CD4-positive, CD25-positive, alpha-beta regulatory T cell (primary cell): ENCODE measurements at regions not wholly inside any gene's neighbourhood (a gene's known extent, or its start where the extent isn't known, plus 50 kb on each side); places are given as distances from the start of the nearest gene placed in this dataset.

Source experiments
- ATAC-seq, 2 donors: fragments of 150-1000 bp; cut with Tn5 transposase; one replicate each; pipeline ENCODE4 v1.10.0; 2021; ENCODE audit warnings: low read depth in 2 of 2, moderate number of reproducible peaks in 2 of 2, moderate library complexity in 1 of 2
- DNase-seq, 3 donors: peaks; one replicate each; pipeline versions ENCODE4 v3.0.0 to v3.0.0-alpha.2; 2012 to 2022; ENCODE audit warnings: mixed read lengths in 1 of 3
- H3K27ac ChIP-seq: one replicate; pipeline ENCODE4 v1.7.0; 2013; ENCODE audit warnings: mild to moderate bottlenecking, low read length; ENCODE audit not compliant: insufficient read depth, poor library complexity, severe bottlenecking
- H3K27me3 ChIP-seq: one replicate; pipeline ENCODE4 v1.7.0; 2013; ENCODE audit warnings: low read length; ENCODE audit not compliant: control insufficient read depth, insufficient read depth
- H3K36me3 ChIP-seq: one replicate; pipeline ENCODE4 v1.7.0; 2013; ENCODE audit warnings: mild to moderate bottlenecking, low read length, moderate library complexity; ENCODE audit not compliant: control insufficient read depth, insufficient read depth
- H3K4me1 ChIP-seq: 2 replicates; pipeline ENCODE4 v1.7.0; 2013; ENCODE audit warnings: mild to moderate bottlenecking, low read length; ENCODE audit not compliant: insufficient read depth, control insufficient read depth, poor library complexity, severe bottlenecking
- H3K4me3 ChIP-seq: one replicate; pipeline ENCODE4 v1.7.0; 2013; ENCODE audit warnings: low read depth, mild to moderate bottlenecking, low read length, moderate library complexity
- H3K9me3 ChIP-seq, 2 experiments: 1 replicate in 1 of 2; 2 replicates in 1 of 2; pipeline ENCODE4 v1.7.0; 2013; ENCODE audit warnings: low read length in 2 of 2, mild to moderate bottlenecking in 1 of 2, moderate library complexity in 1 of 2; ENCODE audit not compliant: control insufficient read depth in 2 of 2
- H3K27ac Mint-ChIP-seq, 3 donors: one replicate each; pipeline ENCODE4 v1.8.0; 2020 to 2022; ENCODE audit warnings: mild to moderate bottlenecking in 3 of 3, mixed read lengths in 3 of 3, moderate library complexity in 2 of 3
- H3K27me3 Mint-ChIP-seq: one replicate; pipeline ENCODE4 v1.8.0; 2022; ENCODE audit warnings: mild to moderate bottlenecking, mixed read lengths
- H3K36me3 Mint-ChIP-seq: one replicate; pipeline ENCODE4 v1.8.0; 2020; ENCODE audit warnings: mixed read lengths
- H3K4me1 Mint-ChIP-seq, 4 donors: one replicate each; pipeline ENCODE4 v1.8.0; 2020 to 2022; ENCODE audit warnings: mixed read lengths in 4 of 4, mild to moderate bottlenecking in 1 of 4
- H3K4me3 Mint-ChIP-seq, 4 donors: one replicate each; pipeline ENCODE4 v1.8.0; 2020 to 2022; ENCODE audit warnings: mild to moderate bottlenecking in 4 of 4, mixed read lengths in 4 of 4, moderate library complexity in 3 of 4
- H3K9me3 Mint-ChIP-seq, 7 donors: one replicate each; pipeline ENCODE4 v1.8.0; 2020 to 2022; ENCODE audit warnings: mixed read lengths in 7 of 7, mild to moderate bottlenecking in 3 of 7, moderate library complexity in 2 of 7

DNA sequence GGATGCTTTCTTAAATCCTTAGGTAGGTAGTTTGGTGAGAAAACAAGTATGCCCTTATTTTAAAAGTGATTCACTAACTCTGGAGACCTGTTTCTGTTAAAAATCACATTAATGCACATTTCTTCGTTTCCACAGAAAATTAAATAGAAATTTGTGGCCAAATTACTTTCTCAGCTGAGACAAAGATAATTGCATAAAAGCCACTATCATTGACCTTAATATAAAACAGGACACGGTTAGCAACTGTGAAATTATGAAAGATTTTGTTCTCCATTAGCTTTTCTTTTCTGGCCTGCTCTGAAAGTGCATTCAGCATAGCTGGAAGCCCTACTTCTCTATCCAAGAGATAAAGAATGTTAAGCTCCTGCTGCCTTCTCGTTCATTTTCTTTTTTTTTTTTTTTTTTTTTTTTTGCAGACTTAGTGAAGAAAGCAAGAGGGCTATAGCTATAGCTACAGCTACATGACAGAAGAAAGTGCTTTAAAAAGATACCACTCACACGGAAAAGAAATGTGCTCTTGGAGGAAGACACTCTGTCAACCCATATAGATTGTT lies 576.9 kb downstream of the OTOL1 start:
- H3K27me3 Mint-ChIP-seq, result no peaks in the 10 kb centered on the region
- ATAC-seq (no peak), DNase-seq (no peak)
- H3K9me3 ChIP-seq, result no peaks in the 10 kb centered on the region
- H3K27ac ChIP-seq, result no peak overlapping the region
- H3K27me3 ChIP-seq, result no peaks in the 10 kb centered on the region
- no peaks in the 10 kb centered on the region for H3K36me3 ChIP-seq
- no peaks in the 10 kb centered on the region for H3K4me1 ChIP-seq
- no peak overlapping the region for H3K4me3 Mint-ChIP-seq
- H3K4me3 ChIP-seq, result no peak overlapping the region
- H3K4me1 Mint-ChIP-seq, result peaks cover 0 to 5% (median 0%) of the 10 kb centered on the region in 4 donors
- no peaks in the 10 kb centered on the region for H3K36me3 Mint-ChIP-seq
- H3K9me3 Mint-ChIP-seq, result peaks cover 3 to 18% (median 6%) of the 10 kb centered on the region in 7 donors
- H3K27ac Mint-ChIP-seq, result no peak overlapping the region

DNA sequence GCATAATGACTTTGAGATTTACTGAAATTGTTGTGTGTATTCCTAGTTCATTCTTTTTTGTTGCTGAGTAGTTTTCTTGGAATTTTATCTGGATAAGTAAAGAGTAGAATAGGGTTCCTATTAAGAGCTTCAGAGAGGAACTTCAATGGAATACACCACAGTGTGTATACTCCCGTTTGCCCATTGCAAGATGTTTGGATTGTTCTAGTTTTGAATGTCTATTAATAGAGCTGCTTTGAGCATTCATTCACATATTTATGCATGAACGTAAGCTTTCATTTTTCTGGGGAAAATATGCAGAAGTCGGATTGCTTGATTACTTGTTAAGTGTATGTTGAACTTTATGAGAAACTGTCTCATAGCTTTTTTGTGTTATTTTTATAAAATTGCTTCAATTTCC lies 580.5 kb downstream of the OTOL1 start:
- Mint-ChIP-seq H3K4me3 (no peak overlapping the region), H3K27ac (no peak overlapping the region), H3K36me3 (no peaks in the 10 kb centered on the region), H3K27me3 (no peaks in the 10 kb centered on the region), H3K4me1 (peaks cover 0 to 5% (median 0%) of the 10 kb centered on the region in 4 donors), H3K9me3 (peaks cover 0 to 16% (median 4%) of the 10 kb centered on the region in 7 donors)
- Histone ChIP-seq H3K9me3 (no peaks in the 10 kb centered on the region), H3K4me3 (no peak overlapping the region), H3K27ac (no peak overlapping the region), H3K27me3 (no peaks in the 10 kb centered on the region), H3K4me1 (no peaks in the 10 kb centered on the region), H3K36me3 (no peaks in the 10 kb centered on the region)
- DNase-seq, result no peak
- ATAC-seq, result no peak

DNA sequence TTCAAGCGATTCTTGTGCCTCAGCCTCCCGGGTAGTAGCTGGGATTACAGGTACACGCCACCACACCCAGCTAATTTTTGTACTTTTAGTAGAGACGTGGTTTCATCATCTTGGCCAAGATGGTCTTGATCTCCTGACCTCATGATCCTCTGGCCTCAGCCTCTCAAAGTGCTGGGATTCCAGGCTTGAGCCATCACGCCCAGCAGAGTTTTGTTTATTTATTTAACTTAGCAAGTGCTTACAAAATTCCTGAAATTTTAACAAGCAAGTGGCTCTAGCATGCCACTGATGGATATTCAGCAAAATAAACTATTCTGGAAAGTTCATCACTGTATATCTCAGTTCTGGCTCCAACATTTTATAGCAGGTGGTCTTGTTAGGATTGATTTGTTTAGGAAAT lies 585.9 kb downstream of the OTOL1 start:
- Histone ChIP-seq H3K27ac (no peak overlapping the region), H3K36me3 (no peaks in the 10 kb centered on the region), H3K4me3 (no peak overlapping the region), H3K9me3 (no peaks in the 10 kb centered on the region), H3K4me1 (no peaks in the 10 kb centered on the region), H3K27me3 (no peaks in the 10 kb centered on the region)
- H3K9me3 Mint-ChIP-seq, result peaks cover 0 to 16% (median 5%) of the 10 kb centered on the region in 7 donors
- no peak overlapping the region for H3K4me3 Mint-ChIP-seq
- ATAC-seq (no peak), DNase-seq (no peak)
- no peaks in the 10 kb centered on the region for H3K36me3 Mint-ChIP-seq
- no peaks in the 10 kb centered on the region for H3K4me1 Mint-ChIP-seq
- no peak overlapping the region for H3K27ac Mint-ChIP-seq
- no peaks in the 10 kb centered on the region for H3K27me3 Mint-ChIP-seq

DNA sequence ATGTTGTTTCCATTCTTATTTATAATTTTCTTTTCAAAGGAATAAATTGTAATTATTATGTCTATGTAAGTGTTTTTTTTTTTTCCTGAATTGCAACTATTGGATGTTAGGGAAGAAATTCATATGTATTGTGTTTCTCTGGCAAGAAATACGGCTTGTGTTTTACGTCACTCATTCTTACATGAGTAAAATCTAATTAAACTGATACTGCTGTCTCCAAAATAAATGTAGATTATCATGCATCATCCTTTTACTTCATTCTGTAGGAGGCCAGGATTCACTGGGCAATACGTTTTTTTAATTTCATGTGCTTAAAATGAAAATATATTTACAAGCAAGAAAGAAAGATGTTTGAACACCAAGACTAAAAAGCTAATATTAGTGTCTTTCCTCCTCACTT lies 590.8 kb downstream of the OTOL1 start:
- H3K9me3 Mint-ChIP-seq, result peaks cover 7 to 22% (median 12%) of the 10 kb centered on the region in 7 donors
- H3K4me3 ChIP-seq, result no peak overlapping the region
- no peaks in the 10 kb centered on the region for H3K4me1 ChIP-seq
- no peaks in the 10 kb centered on the region for H3K9me3 ChIP-seq
- ATAC-seq, result no peak
- H3K36me3 ChIP-seq, result no peaks in the 10 kb centered on the region
- no peak for DNase-seq
- no peaks in the 10 kb centered on the region for H3K27me3 ChIP-seq
- H3K36me3 Mint-ChIP-seq, result no peaks in the 10 kb centered on the region
- no peak overlapping the region for H3K27ac ChIP-seq
- no peak overlapping the region for H3K27ac Mint-ChIP-seq
- H3K27me3 Mint-ChIP-seq, result no peaks in the 10 kb centered on the region
- no peaks in the 10 kb centered on the region for H3K4me1 Mint-ChIP-seq
- no peak overlapping the region for H3K4me3 Mint-ChIP-seq

DNA sequence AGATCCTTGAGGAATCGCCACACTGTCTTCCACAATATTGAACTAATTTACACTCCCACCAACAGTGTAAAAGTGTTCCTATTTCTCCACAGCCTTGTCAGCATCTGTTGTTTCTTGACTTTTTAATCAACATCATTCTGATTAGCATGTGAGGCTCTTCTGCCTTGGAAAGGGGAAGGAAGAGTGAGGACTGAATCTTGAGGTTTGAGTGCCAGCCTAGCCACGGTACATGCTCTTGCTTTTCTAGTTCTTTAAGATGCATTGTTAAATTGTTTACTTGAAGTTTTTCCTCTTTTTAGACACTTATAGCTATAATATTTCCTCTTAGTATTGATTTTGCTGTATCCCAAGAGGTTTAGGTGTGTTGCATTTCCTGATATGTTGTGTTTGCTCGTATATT lies 596.1 kb downstream of the OTOL1 start:
- H3K36me3 ChIP-seq, result no peaks in the 10 kb centered on the region
- no peak overlapping the region for H3K4me3 ChIP-seq
- Mint-ChIP-seq H3K27ac (no peak overlapping the region), H3K9me3 (peaks cover 5 to 46% (median 9%) of the 10 kb centered on the region in 7 donors), H3K4me3 (no peak overlapping the region), H3K4me1 (no peaks in the 10 kb centered on the region), H3K27me3 (no peaks in the 10 kb centered on the region), H3K36me3 (no peaks in the 10 kb centered on the region)
- H3K27me3 ChIP-seq, result no peaks in the 10 kb centered on the region
- ATAC-seq, result no peak
- no peak overlapping the region for H3K27ac ChIP-seq
- H3K9me3 ChIP-seq, result peaks cover 0 to 7% of the 10 kb centered on the region in 2 experiments
- no peaks in the 10 kb centered on the region for H3K4me1 ChIP-seq
- no peak for DNase-seq

DNA sequence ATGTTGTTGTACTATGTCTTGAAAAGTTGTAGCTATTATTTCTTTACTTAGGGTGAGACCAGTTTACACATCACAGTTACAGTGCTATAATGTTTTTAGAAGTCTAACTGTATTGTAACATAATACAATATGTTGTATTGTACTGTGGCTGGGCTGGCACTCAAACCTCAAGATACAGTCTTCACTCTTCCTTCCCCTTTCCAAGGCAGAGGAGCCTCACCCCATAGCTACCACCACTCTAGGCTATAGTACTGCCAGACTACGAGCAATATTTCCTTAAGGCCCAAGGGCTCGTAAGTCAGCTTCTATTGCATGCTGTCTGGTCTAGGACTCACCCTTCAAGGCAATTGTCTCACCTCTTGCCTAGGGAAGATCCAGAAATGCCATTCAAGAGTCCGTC lies 597.7 kb downstream of the OTOL1 start:
- Histone ChIP-seq H3K4me1 (no peaks in the 10 kb centered on the region), H3K4me3 (no peak overlapping the region), H3K27me3 (no peaks in the 10 kb centered on the region), H3K9me3 (peaks cover 0 to 9% of the 10 kb centered on the region in 2 experiments), H3K36me3 (no peaks in the 10 kb centered on the region), H3K27ac (no peak overlapping the region)
- DNase-seq (no peak), ATAC-seq (no peak)
- Mint-ChIP-seq H3K9me3 (peaks cover 3 to 46% (median 9%) of the 10 kb centered on the region in 7 donors), H3K4me1 (no peaks in the 10 kb centered on the region), H3K4me3 (no peak overlapping the region), H3K27me3 (no peaks in the 10 kb centered on the region), H3K36me3 (no peaks in the 10 kb centered on the region), H3K27ac (no peak overlapping the region)

DNA sequence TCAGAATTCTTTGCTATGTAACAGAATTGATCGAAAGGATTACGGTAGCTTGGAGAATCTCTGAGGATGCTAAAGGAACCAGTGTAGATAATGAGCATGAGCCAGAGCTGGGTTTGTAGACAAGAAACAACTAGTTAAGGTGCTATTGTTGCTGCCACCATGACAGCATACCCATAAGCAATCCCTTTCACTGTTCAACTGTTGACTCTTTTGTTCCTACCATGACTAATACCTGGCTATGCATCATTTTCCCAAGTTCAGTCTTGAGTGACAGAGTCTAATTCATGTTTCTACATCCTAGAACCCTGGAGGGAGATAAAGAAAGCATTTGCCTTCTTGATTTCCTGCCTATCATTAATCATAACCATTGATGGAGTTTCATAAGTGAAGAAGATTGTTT lies 600.3 kb downstream of the OTOL1 start:
- no peaks in the 10 kb centered on the region for H3K36me3 Mint-ChIP-seq
- no peak for DNase-seq

DNA sequence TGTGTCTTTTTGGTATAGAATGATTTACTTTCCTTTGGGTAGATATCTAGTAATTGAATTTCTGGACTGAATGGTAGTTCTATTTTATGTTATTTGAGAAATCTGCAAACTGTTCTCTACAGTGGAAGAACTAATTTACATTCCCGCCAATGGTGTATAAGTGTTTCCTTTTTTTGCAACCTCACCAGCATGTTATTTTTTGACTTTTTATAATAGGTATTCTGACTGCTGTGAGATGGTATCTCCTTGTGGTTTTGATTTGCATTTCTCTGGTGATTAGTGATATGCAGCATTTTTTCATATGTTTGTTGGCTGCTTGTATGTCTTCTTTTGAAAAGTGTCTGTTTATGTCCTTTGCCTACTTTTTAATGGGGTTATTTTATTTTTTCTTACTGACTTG lies 607.2 kb downstream of the OTOL1 start:
- no peaks in the 10 kb centered on the region for H3K36me3 Mint-ChIP-seq
- H3K9me3 ChIP-seq, result peaks cover 3 to 4% of the 10 kb centered on the region in 2 experiments
- H3K27ac ChIP-seq, result no peak overlapping the region
- no peaks in the 10 kb centered on the region for H3K27me3 Mint-ChIP-seq
- peak overlapping the region in 1 of 4 donors; percentile 11 for H3K4me3 Mint-ChIP-seq
- H3K27ac Mint-ChIP-seq, result no peak overlapping the region
- no peak for ATAC-seq
- H3K36me3 ChIP-seq, result no peaks in the 10 kb centered on the region
- no peaks in the 10 kb centered on the region for H3K4me1 Mint-ChIP-seq
- DNase-seq, result no peak
- peaks cover 0 to 14% (median 4%) of the 10 kb centered on the region in 7 donors for H3K9me3 Mint-ChIP-seq
- no peaks in the 10 kb centered on the region for H3K27me3 ChIP-seq
- H3K4me3 ChIP-seq, result no peak overlapping the region
- no peaks in the 10 kb centered on the region for H3K4me1 ChIP-seq

More for the DNA sequence above, 600.3 kb downstream of the OTOL1 start:
- no peak for ATAC-seq
- Mint-ChIP-seq H3K9me3 (peaks cover 0 to 45% (median 6%) of the 10 kb centered on the region in 7 donors), H3K27ac (no peak overlapping the region), H3K27me3 (no peaks in the 10 kb centered on the region), H3K4me3 (no peak overlapping the region), H3K4me1 (no peaks in the 10 kb centered on the region)
- Histone ChIP-seq H3K36me3 (no peaks in the 10 kb centered on the region), H3K4me1 (no peaks in the 10 kb centered on the region), H3K4me3 (no peak overlapping the region), H3K27me3 (no peaks in the 10 kb centered on the region), H3K9me3 (peaks cover 0 to 11% of the 10 kb centered on the region in 2 experiments), H3K27ac (no peak overlapping the region)
